ENCODE measurements at regions not wholly inside any gene's neighbourhood (a gene's known extent, or its start where the extent isn't known, plus 50 kb on each side); places are given as distances from the start of the nearest gene placed in this dataset.
"Not testable (repeated sequence)": the region's sequence is repeated elsewhere in the genome, so short reads cannot be mapped to it uniquely, and the experiment has no call there.

- no peak for ATAC-seq
- no peaks in the 10 kb centered on the region for H3K4me1 ChIP-seq
- intact Hi-C loops (cut with DNase I), result no loop called here
- no peak for TF ChIP-seq CTCF (IDR thresholded peaks at IDR 0.05)
- DNase-seq, result no peak
- no peak overlapping the region for H3K27ac ChIP-seq
- H3K4me3 ChIP-seq, result no peak overlapping the region
- no peaks in the 10 kb centered on the region for H3K9me3 ChIP-seq
- H3K27me3 ChIP-seq (ENCODE audit: low read depth), result no peaks in the 10 kb centered on the region
- no peaks in the 10 kb centered on the region for H3K36me3 ChIP-seq
Observed at GRCh38 chr13:88288326-88288725, 617.2 kb downstream of the SLITRK5 start.

- H3K27me3 ChIP-seq (ENCODE audit: low read depth); H3K27ac ChIP-seq; DNase-seq; ATAC-seq; H3K4me3 ChIP-seq; H3K36me3 ChIP-seq; H3K4me1 ChIP-seq; H3K9me3 ChIP-seq; intact Hi-C loops (cut with DNase I): not testable (repeated sequence)
Observed at GRCh38 chr13:88291731-88292130, 620.6 kb downstream of the SLITRK5 start.

- TF ChIP-seq CTCF (IDR thresholded peaks at IDR 0.05), result no peak
- Histone ChIP-seq H3K27ac (no peak overlapping the region), H3K27me3 (ENCODE audit: low read depth) (no peaks in the 10 kb centered on the region), H3K4me1 (no peaks in the 10 kb centered on the region), H3K36me3 (no peaks in the 10 kb centered on the region), H3K9me3 (no peaks in the 10 kb centered on the region), H3K4me3 (no peak overlapping the region)
- intact Hi-C loops (cut with DNase I), result no loop called here
- no peak for ATAC-seq
- no peak for DNase-seq
Observed at GRCh38 chr13:88294368-88294767, 623.2 kb downstream of the SLITRK5 start.

GRCh38 chr13:88303157-88303556 lies 632.0 kb downstream of the SLITRK5 start:
- no peak for ATAC-seq
- no peaks in the 10 kb centered on the region for H3K27me3 ChIP-seq (ENCODE audit: low read depth)
- no peak overlapping the region for H3K4me3 ChIP-seq
- no peaks in the 10 kb centered on the region for H3K9me3 ChIP-seq
- no peak overlapping the region for H3K27ac ChIP-seq
- intact Hi-C loops (cut with DNase I), result no loop called here
- H3K4me1 ChIP-seq, result no peaks in the 10 kb centered on the region
- DNase-seq, result no peak
- no peaks in the 10 kb centered on the region for H3K36me3 ChIP-seq
- TF ChIP-seq CTCF (IDR thresholded peaks at IDR 0.05), result no peak

- Histone ChIP-seq H3K4me3 (no peak overlapping the region), H3K36me3 (no peaks in the 10 kb centered on the region), H3K27ac (no peak overlapping the region), H3K4me1 (no peaks in the 10 kb centered on the region), H3K9me3 (no peaks in the 10 kb centered on the region), H3K27me3 (ENCODE audit: low read depth) (no peaks in the 10 kb centered on the region)
- no peak for TF ChIP-seq CTCF (IDR thresholded peaks at IDR 0.05)
- ATAC-seq (no peak), DNase-seq (no peak)
- intact Hi-C loops (cut with DNase I), result no loop called here
Observed at GRCh38 chr13:88303605-88304004, 632.4 kb downstream of the SLITRK5 start.

GRCh38 chr13:88314496-88314895 lies 643.3 kb downstream of the SLITRK5 start:
- Histone ChIP-seq H3K9me3 (no peaks in the 10 kb centered on the region), H3K36me3 (no peaks in the 10 kb centered on the region), H3K27me3 (ENCODE audit: low read depth) (no peaks in the 10 kb centered on the region), H3K27ac (no peak overlapping the region), H3K4me3 (no peak overlapping the region), H3K4me1 (no peaks in the 10 kb centered on the region)
- ATAC-seq (no peak), DNase-seq (no peak)
- intact Hi-C loops (cut with DNase I), result no loop called here
- TF ChIP-seq CTCF (IDR thresholded peaks at IDR 0.05), result no peak

Measured in lower lobe of right lung (tissue), 2 donors.